ENCODE measurements at regions not wholly inside any gene's neighbourhood (a gene's known extent, or its start where the extent isn't known, plus 50 kb on each side); places are given as distances from the start of the nearest gene placed in this dataset.

Small RNA genes lying in the stretch of these regions (small RNA-seq; reads per million reads assigned to genes)
- 0 reads per million in 7 experiments for gene MIR4455

Measured in SK-N-SH (cell line).